ENCODE measurements at regions not wholly inside any gene's neighbourhood (a gene's known extent, or its start where the extent isn't known, plus 50 kb on each side); places are given as distances from the start of the nearest gene placed in this dataset.

DNA sequence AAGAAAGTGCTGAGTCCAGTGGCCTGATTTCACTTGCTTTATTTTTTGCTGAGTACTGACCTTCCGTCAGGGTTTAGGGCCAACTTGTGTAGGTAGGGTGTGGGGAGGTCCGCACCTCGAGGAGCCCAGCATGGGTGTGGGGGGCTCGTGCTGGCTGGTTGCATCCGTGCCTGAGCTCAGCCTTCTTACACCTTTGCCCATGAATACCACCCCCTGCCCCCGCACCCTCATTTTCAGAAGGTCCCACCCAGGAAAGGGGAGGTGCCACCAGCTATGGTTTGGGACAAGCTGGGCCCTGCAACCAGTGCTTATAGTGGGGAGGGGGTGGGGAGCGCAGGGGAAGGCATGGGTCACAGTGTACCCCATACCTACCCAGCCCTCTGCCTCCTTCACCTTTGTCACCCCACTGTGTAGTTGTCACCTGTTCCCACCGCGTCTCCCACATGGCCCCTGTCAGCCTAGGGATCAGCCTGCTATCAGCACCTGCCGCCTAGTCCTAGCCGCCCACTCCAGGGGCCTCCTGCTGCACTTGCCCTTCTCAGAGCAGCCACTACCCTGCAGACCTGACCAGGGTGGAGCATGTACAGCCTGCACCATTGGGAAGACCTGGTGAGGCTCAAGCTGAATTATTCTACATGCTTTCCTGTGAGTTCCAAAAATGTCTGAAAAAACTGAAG lies 146.2 kb upstream of the RET start:
- Mint-ChIP-seq H3K4me1 (peaks cover 29% of the 10 kb centered on the region), H3K9me3 (no peaks in the 10 kb centered on the region; the same call in 2 of the 3 replicates), H3K27ac (no peak overlapping the region), H3K27me3 (ENCODE audit: insufficient read depth, low read depth, poor library complexity) (peaks cover 41% of the 10 kb centered on the region), H3K4me3 (no peak overlapping the region), H3K36me3 (ENCODE audit: low read depth) (no peaks in the 10 kb centered on the region)
- Histone ChIP-seq H4K20me1 (replicated peaks; ENCODE audit: insufficient read depth) (no peaks in the 10 kb centered on the region), H3K4me1 (ENCODE audit: insufficient read depth) (peaks cover 7% of the 10 kb centered on the region), H3K79me2 (replicated peaks; ENCODE audit: insufficient read depth) (no peaks in the 10 kb centered on the region), H3F3A (replicated peaks; ENCODE audit: low read depth) (no peaks in the 10 kb centered on the region), H3K36me3 (ENCODE audit: insufficient read depth) (no peaks in the 10 kb centered on the region), H3K27ac (ENCODE audit: low read depth) (no peak overlapping the region), H3K4me2 (no peak overlapping the region), H3K9me2 (ENCODE audit: insufficient read depth) (no peaks in the 10 kb centered on the region), H3K27me3 (ENCODE audit: insufficient read depth) (peaks cover 27% of the 10 kb centered on the region), H3K4me3 (no peak overlapping the region), H2AFZ (no peak overlapping the region)
- TF ChIP-seq EZH2 (IDR thresholded peaks at IDR 0.05; ENCODE audit: low read depth, unreplicated experiment) (no peak), NANOG (IDR thresholded peaks at IDR 0.05; ENCODE audit: borderline replicate concordance) (no peak), CREB1 (CRISPR knock-in tag; IDR thresholded peaks at IDR 0.05; ENCODE audit: low read depth) (no peak), POLR2AphosphoS5 (IDR thresholded peaks at IDR 0.05; ENCODE audit: low read depth) (no peak), ZNF114 (CRISPR knock-in tag; IDR thresholded peaks at IDR 0.05) (no peak), EZH2phosphoT487 (IDR thresholded peaks at IDR 0.05; ENCODE audit: unreplicated experiment) (no peak), JUNB (IDR thresholded peaks at IDR 0.05; ENCODE audit: unreplicated experiment) (no peak), ZNF331 (CRISPR knock-in tag; IDR thresholded peaks at IDR 0.05; ENCODE audit: low read depth) (no peak), STAT1 (IDR thresholded peaks at IDR 0.05; ENCODE audit: unreplicated experiment) (no peak)
- TF ChIP-seq, protein P1, sequence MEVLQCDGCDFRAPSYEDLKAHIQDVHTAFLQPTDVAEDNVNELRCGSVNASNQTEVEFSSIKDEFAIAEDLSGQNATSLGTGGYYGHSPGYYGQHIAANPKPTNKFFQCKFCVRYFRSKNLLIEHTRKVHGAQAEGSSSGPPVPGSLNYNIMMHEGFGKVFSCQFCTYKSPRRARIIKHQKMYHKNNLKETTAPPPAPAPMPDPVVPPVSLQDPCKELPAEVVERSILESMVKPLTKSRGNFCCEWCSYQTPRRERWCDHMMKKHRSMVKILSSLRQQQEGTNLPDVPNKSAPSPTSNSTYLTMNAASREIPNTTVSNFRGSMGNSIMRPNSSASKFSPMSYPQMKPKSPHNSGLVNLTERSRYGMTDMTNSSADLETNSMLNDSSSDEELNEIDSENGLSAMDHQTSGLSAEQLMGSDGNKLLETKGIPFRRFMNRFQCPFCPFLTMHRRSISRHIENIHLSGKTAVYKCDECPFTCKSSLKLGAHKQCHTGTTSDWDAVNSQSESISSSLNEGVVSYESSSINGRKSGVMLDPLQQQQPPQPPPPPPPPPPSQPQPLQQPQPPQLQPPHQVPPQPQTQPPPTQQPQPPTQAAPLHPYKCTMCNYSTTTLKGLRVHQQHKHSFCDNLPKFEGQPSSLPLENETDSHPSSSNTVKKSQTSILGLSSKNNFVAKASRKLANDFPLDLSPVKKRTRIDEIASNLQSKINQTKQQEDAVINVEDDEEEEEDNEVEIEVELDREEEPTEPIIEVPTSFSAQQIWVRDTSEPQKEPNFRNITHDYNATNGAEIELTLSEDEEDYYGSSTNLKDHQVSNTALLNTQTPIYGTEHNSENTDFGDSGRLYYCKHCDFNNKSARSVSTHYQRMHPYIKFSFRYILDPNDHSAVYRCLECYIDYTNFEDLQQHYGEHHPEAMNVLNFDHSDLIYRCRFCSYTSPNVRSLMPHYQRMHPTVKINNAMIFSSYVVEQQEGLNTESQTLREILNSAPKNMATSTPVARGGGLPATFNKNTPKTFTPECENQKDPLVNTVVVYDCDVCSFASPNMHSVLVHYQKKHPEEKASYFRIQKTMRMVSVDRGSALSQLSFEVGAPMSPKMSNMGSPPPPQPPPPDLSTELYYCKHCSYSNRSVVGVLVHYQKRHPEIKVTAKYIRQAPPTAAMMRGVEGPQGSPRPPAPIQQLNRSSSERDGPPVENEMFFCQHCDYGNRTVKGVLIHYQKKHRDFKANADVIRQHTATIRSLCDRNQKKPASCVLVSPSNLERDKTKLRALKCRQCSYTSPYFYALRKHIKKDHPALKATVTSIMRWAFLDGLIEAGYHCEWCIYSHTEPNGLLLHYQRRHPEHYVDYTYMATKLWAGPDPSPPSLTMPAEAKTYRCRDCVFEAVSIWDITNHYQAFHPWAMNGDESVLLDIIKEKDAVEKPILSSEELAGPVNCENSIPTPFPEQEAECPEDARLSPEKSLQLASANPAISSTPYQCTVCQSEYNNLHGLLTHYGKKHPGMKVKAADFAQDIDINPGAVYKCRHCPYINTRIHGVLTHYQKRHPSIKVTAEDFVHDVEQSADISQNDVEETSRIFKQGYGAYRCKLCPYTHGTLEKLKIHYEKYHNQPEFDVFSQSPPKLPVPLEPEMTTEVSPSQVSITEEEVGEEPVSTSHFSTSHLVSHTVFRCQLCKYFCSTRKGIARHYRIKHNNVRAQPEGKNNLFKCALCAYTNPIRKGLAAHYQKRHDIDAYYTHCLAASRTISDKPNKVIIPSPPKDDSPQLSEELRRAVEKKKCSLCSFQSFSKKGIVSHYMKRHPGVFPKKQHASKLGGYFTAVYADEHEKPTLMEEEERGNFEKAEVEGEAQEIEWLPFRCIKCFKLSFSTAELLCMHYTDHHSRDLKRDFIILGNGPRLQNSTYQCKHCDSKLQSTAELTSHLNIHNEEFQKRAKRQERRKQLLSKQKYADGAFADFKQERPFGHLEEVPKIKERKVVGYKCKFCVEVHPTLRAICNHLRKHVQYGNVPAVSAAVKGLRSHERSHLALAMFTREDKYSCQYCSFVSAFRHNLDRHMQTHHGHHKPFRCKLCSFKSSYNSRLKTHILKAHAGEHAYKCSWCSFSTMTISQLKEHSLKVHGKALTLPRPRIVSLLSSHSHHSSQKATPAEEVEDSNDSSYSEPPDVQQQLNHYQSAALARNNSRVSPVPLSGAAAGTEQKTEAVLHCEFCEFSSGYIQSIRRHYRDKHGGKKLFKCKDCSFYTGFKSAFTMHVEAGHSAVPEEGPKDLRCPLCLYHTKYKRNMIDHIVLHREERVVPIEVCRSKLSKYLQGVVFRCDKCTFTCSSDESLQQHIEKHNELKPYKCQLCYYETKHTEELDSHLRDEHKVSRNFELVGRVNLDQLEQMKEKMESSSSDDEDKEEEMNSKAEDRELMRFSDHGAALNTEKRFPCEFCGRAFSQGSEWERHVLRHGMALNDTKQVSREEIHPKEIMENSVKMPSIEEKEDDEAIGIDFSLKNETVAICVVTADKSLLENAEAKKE (CRISPR knock-in tag; IDR thresholded peaks at IDR 0.05) = no peak
- TF ChIP-seq, protein P2, sequence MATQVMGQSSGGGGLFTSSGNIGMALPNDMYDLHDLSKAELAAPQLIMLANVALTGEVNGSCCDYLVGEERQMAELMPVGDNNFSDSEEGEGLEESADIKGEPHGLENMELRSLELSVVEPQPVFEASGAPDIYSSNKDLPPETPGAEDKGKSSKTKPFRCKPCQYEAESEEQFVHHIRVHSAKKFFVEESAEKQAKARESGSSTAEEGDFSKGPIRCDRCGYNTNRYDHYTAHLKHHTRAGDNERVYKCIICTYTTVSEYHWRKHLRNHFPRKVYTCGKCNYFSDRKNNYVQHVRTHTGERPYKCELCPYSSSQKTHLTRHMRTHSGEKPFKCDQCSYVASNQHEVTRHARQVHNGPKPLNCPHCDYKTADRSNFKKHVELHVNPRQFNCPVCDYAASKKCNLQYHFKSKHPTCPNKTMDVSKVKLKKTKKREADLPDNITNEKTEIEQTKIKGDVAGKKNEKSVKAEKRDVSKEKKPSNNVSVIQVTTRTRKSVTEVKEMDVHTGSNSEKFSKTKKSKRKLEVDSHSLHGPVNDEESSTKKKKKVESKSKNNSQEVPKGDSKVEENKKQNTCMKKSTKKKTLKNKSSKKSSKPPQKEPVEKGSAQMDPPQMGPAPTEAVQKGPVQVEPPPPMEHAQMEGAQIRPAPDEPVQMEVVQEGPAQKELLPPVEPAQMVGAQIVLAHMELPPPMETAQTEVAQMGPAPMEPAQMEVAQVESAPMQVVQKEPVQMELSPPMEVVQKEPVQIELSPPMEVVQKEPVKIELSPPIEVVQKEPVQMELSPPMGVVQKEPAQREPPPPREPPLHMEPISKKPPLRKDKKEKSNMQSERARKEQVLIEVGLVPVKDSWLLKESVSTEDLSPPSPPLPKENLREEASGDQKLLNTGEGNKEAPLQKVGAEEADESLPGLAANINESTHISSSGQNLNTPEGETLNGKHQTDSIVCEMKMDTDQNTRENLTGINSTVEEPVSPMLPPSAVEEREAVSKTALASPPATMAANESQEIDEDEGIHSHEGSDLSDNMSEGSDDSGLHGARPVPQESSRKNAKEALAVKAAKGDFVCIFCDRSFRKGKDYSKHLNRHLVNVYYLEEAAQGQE (IDR thresholded peaks at IDR 0.05; ENCODE audit: unreplicated experiment) = no peak
- TF ChIP-seq, protein P3, sequence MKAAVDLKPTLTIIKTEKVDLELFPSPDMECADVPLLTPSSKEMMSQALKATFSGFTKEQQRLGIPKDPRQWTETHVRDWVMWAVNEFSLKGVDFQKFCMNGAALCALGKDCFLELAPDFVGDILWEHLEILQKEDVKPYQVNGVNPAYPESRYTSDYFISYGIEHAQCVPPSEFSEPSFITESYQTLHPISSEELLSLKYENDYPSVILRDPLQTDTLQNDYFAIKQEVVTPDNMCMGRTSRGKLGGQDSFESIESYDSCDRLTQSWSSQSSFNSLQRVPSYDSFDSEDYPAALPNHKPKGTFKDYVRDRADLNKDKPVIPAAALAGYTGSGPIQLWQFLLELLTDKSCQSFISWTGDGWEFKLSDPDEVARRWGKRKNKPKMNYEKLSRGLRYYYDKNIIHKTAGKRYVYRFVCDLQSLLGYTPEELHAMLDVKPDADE (IDR thresholded peaks at IDR 0.05) = no peak
- TF ChIP-seq, protein P4, sequence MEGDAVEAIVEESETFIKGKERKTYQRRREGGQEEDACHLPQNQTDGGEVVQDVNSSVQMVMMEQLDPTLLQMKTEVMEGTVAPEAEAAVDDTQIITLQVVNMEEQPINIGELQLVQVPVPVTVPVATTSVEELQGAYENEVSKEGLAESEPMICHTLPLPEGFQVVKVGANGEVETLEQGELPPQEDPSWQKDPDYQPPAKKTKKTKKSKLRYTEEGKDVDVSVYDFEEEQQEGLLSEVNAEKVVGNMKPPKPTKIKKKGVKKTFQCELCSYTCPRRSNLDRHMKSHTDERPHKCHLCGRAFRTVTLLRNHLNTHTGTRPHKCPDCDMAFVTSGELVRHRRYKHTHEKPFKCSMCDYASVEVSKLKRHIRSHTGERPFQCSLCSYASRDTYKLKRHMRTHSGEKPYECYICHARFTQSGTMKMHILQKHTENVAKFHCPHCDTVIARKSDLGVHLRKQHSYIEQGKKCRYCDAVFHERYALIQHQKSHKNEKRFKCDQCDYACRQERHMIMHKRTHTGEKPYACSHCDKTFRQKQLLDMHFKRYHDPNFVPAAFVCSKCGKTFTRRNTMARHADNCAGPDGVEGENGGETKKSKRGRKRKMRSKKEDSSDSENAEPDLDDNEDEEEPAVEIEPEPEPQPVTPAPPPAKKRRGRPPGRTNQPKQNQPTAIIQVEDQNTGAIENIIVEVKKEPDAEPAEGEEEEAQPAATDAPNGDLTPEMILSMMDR (conservative IDR thresholded peaks at IDR 0.05; ENCODE audit: low read depth in 2 of 2) = no peak
- DNase-seq (ENCODE audit: low spot score) (no peak), ATAC-seq (no peak)
